Tibial nerve (tissue), 4 donors: ENCODE measurements at regions not wholly inside any gene's neighbourhood (a gene's known extent, or its start where the extent isn't known, plus 50 kb on each side); places are given as distances from the start of the nearest gene placed in this dataset.

Experiments used
- DNase-seq, 2 donors: peaks; one replicate each; pipeline ENCODE4 v3.0.0-alpha.2; 2019; ENCODE audit warnings: low spot score in 2 of 2
- H3K27ac ChIP-seq, 4 donors: fragments of 200-600 bp; sonication (generic) in 3 of 4; one replicate each; pipeline ENCODE4 v1.5.1; 2017 to 2019; ENCODE audit warnings: mild to moderate bottlenecking in 1 of 4
- H3K27me3 ChIP-seq, 2 donors: fragments of 200-600 bp; sonication (generic) in 1 of 2; one replicate each; pipeline versions ENCODE4 v1.5.1 to v1.6.0; 2017 to 2019
- H3K36me3 ChIP-seq, 3 donors: fragments of 200-600 bp; sonication (generic); one replicate each; pipeline ENCODE4 v1.5.1; 2018 to 2019
- H3K4me1 ChIP-seq, 4 donors: fragments of 200-600 bp; sonication (generic) in 3 of 4; one replicate each; pipeline ENCODE4 v1.5.1; 2017 to 2019
- H3K4me3 ChIP-seq, 4 donors: fragments of 200-600 bp; sonication (generic) in 3 of 4; one replicate each; pipeline ENCODE4 v1.5.1; 2017 to 2019; ENCODE audit warnings: mild to moderate bottlenecking in 1 of 4, moderate library complexity in 1 of 4
- H3K9me3 ChIP-seq, 4 donors: fragments of 200-600 bp; sonication (generic) in 3 of 4; one replicate each; pipeline ENCODE4 v1.5.1; 2017 to 2019
- EP300 ChIP-seq, 2 donors: sonication (generic); formaldehyde crosslinking; IDR thresholded peaks; one replicate each; pipeline ENCODE4 v1.6.1; 2017; ENCODE audit warnings: antibody characterized with exemption in 2 of 2, mild to moderate bottlenecking in 1 of 2
- POLR2A ChIP-seq, 2 donors: fragments of 450-650 bp; IDR thresholded peaks; one replicate each; pipeline ENCODE4 v1.6.1; 2017; ENCODE audit warnings: antibody characterized with exemption in 2 of 2, mild to moderate bottlenecking in 2 of 2, moderate library complexity in 2 of 2
- WGBS, 2 donors: methylation state at CpG; one replicate each; pipeline ENCODE4 v1.1.5; 2018; 5-methylcytosine and 5-hydroxymethylcytosine counted together
- TF ChIP-seq, protein P1 (sequence below), 5 experiments: fragments of 200-600 bp in 3 of 5; fragments of 450-650 bp in 2 of 5; sonication (generic) in 3 of 5; IDR thresholded peaks; one replicate each; pipeline ENCODE4 v1.5.1; 2016 to 2019; ENCODE audit warnings: antibody characterized with exemption in 5 of 5, mild to moderate bottlenecking in 3 of 5, moderate library complexity in 2 of 5

DNA sequence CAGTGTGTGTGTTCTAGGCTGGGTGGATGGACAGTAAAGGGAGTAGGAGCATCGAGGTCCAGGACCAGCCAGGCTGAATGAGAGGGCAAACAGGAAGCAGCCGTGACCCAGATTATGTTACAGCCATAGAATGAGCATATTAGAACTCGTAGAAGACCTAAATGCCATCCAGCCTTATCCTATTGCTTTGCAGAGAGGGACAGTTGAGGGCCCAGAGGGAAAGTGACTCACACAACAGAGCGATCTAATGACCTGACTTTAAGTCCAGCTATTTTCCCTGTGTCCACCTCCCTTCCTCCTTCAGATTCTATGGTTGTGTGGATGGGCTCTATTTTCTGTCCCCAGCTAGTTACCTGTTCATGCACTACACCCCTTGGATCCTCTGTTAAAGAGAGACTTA lies 634.1 kb upstream of the TBL1XR1 start:
- WGBS, 2 donors, result 86 to 90% methylated on average over 4 of the region's 4 CpGs
- Histone ChIP-seq H3K9me3 (no peaks in the 10 kb centered on the region), H3K27ac (peak overlapping the region in 1 of 4 donors; percentile 72), H3K36me3 (no peaks in the 10 kb centered on the region), H3K4me3 (no peak overlapping the region), H3K4me1 (peaks cover 0 to 28% (median 3%) of the 10 kb centered on the region in 4 donors), H3K27me3 (no peaks in the 10 kb centered on the region)
- no peak for DNase-seq
- no peak for TF ChIP-seq EP300 (IDR thresholded peaks at IDR 0.05)
- TF ChIP-seq POLR2A (IDR thresholded peaks at IDR 0.05), result no peak
- TF ChIP-seq, protein P1, sequence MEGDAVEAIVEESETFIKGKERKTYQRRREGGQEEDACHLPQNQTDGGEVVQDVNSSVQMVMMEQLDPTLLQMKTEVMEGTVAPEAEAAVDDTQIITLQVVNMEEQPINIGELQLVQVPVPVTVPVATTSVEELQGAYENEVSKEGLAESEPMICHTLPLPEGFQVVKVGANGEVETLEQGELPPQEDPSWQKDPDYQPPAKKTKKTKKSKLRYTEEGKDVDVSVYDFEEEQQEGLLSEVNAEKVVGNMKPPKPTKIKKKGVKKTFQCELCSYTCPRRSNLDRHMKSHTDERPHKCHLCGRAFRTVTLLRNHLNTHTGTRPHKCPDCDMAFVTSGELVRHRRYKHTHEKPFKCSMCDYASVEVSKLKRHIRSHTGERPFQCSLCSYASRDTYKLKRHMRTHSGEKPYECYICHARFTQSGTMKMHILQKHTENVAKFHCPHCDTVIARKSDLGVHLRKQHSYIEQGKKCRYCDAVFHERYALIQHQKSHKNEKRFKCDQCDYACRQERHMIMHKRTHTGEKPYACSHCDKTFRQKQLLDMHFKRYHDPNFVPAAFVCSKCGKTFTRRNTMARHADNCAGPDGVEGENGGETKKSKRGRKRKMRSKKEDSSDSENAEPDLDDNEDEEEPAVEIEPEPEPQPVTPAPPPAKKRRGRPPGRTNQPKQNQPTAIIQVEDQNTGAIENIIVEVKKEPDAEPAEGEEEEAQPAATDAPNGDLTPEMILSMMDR (IDR thresholded peaks at IDR 0.05), result no peak

DNA sequence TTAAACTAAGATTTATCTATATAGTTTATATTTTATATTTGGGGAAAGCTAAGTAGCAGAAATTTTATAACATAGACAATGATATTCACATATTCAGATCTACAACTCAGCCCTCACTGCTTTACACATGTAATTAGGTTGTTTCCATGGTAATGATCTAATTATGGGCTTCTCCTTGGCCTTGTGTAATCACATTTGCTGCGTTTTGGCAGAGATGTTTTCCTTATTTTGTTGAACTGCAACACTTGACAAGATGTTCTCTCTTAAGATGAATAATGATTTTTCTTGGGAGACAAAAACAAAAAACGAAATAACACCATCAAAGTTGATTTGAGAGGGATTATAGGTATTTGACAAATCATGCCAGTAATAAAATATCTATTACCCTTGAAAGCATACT lies 635.6 kb upstream of the TBL1XR1 start:
- Histone ChIP-seq H3K9me3 (no peaks in the 10 kb centered on the region), H3K27ac (no peak overlapping the region), H3K4me3 (no peak overlapping the region), H3K4me1 (peaks cover 0 to 22% (median 3%) of the 10 kb centered on the region in 4 donors), H3K36me3 (no peaks in the 10 kb centered on the region), H3K27me3 (no peaks in the 10 kb centered on the region)
- TF ChIP-seq EP300 (IDR thresholded peaks at IDR 0.05), result peak in 1 of 2 donors; percentile 43
- TF ChIP-seq, protein P1 (IDR thresholded peaks at IDR 0.05), result no peak
- 34 to 43% methylated on average over 2 of the region's 2 CpGs for WGBS, 2 donors
- DNase-seq, result no peak

DNA sequence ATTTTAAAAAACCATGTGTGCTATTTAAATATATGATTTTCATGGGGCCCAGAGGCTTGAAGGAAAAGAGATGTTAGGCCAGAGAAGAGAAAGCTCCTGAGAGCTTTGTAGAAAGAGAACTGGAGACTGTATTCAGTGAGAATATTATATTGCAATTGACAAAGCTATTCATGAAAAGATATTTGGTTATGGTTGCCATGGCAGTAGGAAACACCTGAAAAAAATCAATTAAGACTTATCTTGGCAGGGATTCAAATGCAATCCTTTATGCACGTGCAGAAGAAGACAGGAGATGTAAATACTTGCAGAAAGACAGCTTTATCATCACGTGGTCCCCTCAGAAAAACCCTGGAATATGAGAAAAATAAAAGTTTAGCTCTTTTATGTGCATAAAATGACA lies 636.0 kb upstream of the TBL1XR1 start:
- Histone ChIP-seq H3K4me3 (no peak overlapping the region), H3K27me3 (no peaks in the 10 kb centered on the region), H3K4me1 (peaks cover 0 to 22% (median 3%) of the 10 kb centered on the region in 4 donors), H3K9me3 (no peaks in the 10 kb centered on the region), H3K27ac (no peak overlapping the region), H3K36me3 (no peaks in the 10 kb centered on the region)
- TF ChIP-seq EP300 (IDR thresholded peaks at IDR 0.05) (no peak), POLR2A (IDR thresholded peaks at IDR 0.05) (no peak)
- TF ChIP-seq, protein P1 (IDR thresholded peaks at IDR 0.05), result no peak
- 30 to 33% methylated on average over 2 of the region's 2 CpGs for WGBS, 2 donors
- no peak for DNase-seq

DNA sequence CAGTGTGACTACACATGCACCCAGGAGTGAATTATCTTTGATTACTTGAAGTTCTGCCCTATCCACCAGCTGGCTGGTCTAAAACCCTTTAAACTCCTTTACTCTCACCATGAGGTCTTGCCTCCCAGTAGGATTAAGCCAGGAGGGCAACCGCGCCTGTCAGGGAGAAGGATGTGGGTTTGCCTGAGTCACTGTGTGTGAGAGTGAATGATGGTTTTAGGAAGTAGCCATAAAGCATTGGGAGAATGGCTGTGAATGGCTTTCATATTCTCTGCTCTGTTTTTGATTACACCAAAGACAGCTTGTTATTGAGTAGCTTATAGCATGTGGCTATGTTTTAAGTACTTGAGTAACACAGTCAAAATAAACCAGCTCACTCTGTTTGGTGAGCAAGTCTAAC lies 637.7 kb upstream of the TBL1XR1 start:
- Histone ChIP-seq H3K4me3 (no peak overlapping the region), H3K27ac (no peak overlapping the region), H3K9me3 (no peaks in the 10 kb centered on the region), H3K36me3 (no peaks in the 10 kb centered on the region), H3K27me3 (no peaks in the 10 kb centered on the region), H3K4me1 (peaks cover 0 to 22% (median 3%) of the 10 kb centered on the region in 4 donors)
- TF ChIP-seq POLR2A (IDR thresholded peaks at IDR 0.05), result no peak
- TF ChIP-seq, protein P1 (IDR thresholded peaks at IDR 0.05), result no peak
- no peak for TF ChIP-seq EP300 (IDR thresholded peaks at IDR 0.05)
- DNase-seq, result no peak
- WGBS, 2 donors, result 71 to 75% methylated on average over 2 of the region's 2 CpGs

DNA sequence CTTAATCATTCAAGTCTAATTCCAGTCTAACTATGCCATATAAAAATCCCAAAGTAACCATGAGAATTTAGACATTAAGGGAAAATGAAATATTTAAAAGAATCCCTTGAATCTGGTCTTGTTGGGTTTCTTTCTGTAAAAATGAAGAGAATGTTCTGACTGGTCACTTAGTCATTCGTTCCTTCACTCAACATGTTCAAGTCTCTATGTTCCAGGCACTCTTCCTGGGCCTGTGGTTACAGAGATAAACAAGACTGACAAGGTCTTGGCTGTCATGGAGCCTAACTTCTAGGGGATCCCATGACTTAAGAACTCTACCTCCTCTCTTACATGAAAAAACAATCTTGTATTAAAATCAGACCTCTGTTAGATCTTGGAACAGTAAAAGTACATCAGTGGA lies 638.6 kb upstream of the TBL1XR1 start:
- H3K36me3 ChIP-seq, result no peaks in the 10 kb centered on the region
- H3K4me1 ChIP-seq, result peaks cover 0 to 16% (median 3%) of the 10 kb centered on the region in 4 donors
- no peaks in the 10 kb centered on the region for H3K27me3 ChIP-seq
- H3K27ac ChIP-seq, result no peak overlapping the region
- no peaks in the 10 kb centered on the region for H3K9me3 ChIP-seq
- TF ChIP-seq EP300 (IDR thresholded peaks at IDR 0.05) (no peak), POLR2A (IDR thresholded peaks at IDR 0.05) (no peak)
- TF ChIP-seq, protein P1 (IDR thresholded peaks at IDR 0.05), result no peak
- H3K4me3 ChIP-seq, result no peak overlapping the region
- 88% methylated on average over 1 of the region's 1 CpG for WGBS, 2 donors
- DNase-seq, result no peak
